Right lobe of liver (tissue), 6 donors: ENCODE measurements at regions not wholly inside any gene's neighbourhood (a gene's known extent, or its start where the extent isn't known, plus 50 kb on each side); places are given as distances from the start of the nearest gene placed in this dataset.

Experiments
- ATAC-seq, 4 donors: fragments of 200-7000 bp; cut with Tn5 transposase; one replicate each; pipeline ENCODE4 v1.9.1; 2020; ENCODE audit warnings: mild to moderate bottlenecking in 4 of 4, moderate library complexity in 4 of 4
- DNase-seq, 3 donors: peaks; one replicate each; pipeline ENCODE4 v3.0.0-alpha.2; 2020
- H3K27ac ChIP-seq, 3 donors: fragments of 200-600 bp; one replicate each; pipeline ENCODE4 v1.8.0; 2022
- H3K27me3 ChIP-seq, 2 donors: fragments of 200-600 bp; one replicate each; pipeline ENCODE4 v1.8.0; 2022
- H3K36me3 ChIP-seq, 4 donors: fragments of 200-600 bp; sonication (generic) in 1 of 4; one replicate each; pipeline versions ENCODE4 v1.5.1 to v1.8.0; 2017 to 2022; ENCODE audit warnings: control low read depth in 1 of 4
- H3K4me1 ChIP-seq, 4 donors: fragments of 200-600 bp; sonication (generic) in 1 of 4; one replicate each; pipeline versions ENCODE4 v1.5.1 to v1.8.0; 2017 to 2022; ENCODE audit warnings: control low read depth in 1 of 4
- H3K4me3 ChIP-seq, 3 donors: fragments of 200-600 bp; one replicate each; pipeline ENCODE4 v1.8.0; 2022
- H3K9me3 ChIP-seq, 4 donors: fragments of 200-600 bp; sonication (generic) in 1 of 4; one replicate each; pipeline versions ENCODE4 v1.5.1 to v1.8.0; 2017 to 2022; ENCODE audit warnings: control low read depth in 1 of 4
- POLR2A ChIP-seq: fragments of 450-650 bp; IDR thresholded peaks from one replicate; pipeline ENCODE4 v1.6.1; 2017; ENCODE audit warnings: antibody characterized with exemption, mild to moderate bottlenecking
- WGBS: methylation state at CpG from one replicate; pipeline ENCODE4 v1.1.6; 2018; ENCODE audit warnings: low coverage, low lambda C conversion rate; ENCODE audit not compliant: insufficient coverage; ENCODE audit errors: missing lambda C conversion rate; 5-methylcytosine and 5-hydroxymethylcytosine counted together
- intact Hi-C, 2 donors: fragments of 100-400 bp; cut with DNase I; formaldehyde crosslinking; loops; one replicate each; pipeline versions ENCODE4 v1.11.2 to v1.14.1; 2022
- TF ChIP-seq, protein P1 (sequence below), 4 donors: fragments of 200-600 bp in 3 of 4; fragments of 450-650 bp in 1 of 4; IDR thresholded peaks; one replicate each; pipeline versions ENCODE4 v1.5.1 to v1.8.0; 2016 to 2022; ENCODE audit warnings: antibody characterized with exemption in 4 of 4, mild to moderate bottlenecking in 2 of 4
- donor health status: DM: no; HTN: yes; CAD: no.
- donor health status: DM: no; HTN: no; CAD: no.
- donor health status: DM: no; HTN: no; CAD: no.
- donor health status: DM: no; HTN: yes; CAD: no.
- donor health status: DM: no; HTN: yes; CAD: no.

- H3K4me1 ChIP-seq = no peaks in the 10 kb centered on the region
- TF ChIP-seq POLR2A = no peak
- TF ChIP-seq, protein P1, sequence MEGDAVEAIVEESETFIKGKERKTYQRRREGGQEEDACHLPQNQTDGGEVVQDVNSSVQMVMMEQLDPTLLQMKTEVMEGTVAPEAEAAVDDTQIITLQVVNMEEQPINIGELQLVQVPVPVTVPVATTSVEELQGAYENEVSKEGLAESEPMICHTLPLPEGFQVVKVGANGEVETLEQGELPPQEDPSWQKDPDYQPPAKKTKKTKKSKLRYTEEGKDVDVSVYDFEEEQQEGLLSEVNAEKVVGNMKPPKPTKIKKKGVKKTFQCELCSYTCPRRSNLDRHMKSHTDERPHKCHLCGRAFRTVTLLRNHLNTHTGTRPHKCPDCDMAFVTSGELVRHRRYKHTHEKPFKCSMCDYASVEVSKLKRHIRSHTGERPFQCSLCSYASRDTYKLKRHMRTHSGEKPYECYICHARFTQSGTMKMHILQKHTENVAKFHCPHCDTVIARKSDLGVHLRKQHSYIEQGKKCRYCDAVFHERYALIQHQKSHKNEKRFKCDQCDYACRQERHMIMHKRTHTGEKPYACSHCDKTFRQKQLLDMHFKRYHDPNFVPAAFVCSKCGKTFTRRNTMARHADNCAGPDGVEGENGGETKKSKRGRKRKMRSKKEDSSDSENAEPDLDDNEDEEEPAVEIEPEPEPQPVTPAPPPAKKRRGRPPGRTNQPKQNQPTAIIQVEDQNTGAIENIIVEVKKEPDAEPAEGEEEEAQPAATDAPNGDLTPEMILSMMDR (IDR thresholded peaks at IDR 0.05) = no peak
- DNase-seq = no peak
- 78% methylated on average over 4 of the region's 4 CpGs for WGBS
- H3K9me3 ChIP-seq = no peaks in the 10 kb centered on the region
- intact Hi-C loops = no loop called here
- no peak overlapping the region for H3K27ac ChIP-seq
- no peak overlapping the region for H3K4me3 ChIP-seq
- no peaks in the 10 kb centered on the region for H3K27me3 ChIP-seq
- peak in 1 of 4 donors; percentile 55 for ATAC-seq
- no peaks in the 10 kb centered on the region for H3K36me3 ChIP-seq
Measured at GRCh38 chr14:88064841-88065240, 59.9 kb downstream of the GPR65 start.

DNA sequence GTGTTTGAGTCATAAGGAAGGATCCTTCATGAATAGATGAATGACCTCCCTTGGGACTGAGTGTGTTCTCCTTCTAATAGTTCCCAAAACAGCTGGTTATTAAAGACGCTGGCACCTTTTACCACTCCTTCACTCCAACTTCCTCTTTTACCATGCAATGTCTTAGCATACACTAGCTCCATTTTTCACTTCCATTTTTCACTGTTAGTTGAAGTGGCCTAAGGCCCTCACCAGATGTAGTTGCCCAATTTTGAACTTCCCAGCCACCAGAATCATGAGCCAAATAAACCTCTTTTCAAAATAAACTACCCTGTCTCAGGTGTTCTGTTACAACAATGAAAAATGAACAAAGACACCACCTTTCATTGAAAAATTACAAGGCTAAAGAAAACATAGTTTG lies 64.7 kb downstream of the GPR65 start:
- no peak for DNase-seq
- ATAC-seq = no peak
- Histone ChIP-seq H3K4me1 (no peaks in the 10 kb centered on the region), H3K27me3 (no peaks in the 10 kb centered on the region), H3K4me3 (no peak overlapping the region), H3K9me3 (peaks cover 0 to 5% (median 0%) of the 10 kb centered on the region in 4 donors), H3K36me3 (no peaks in the 10 kb centered on the region), H3K27ac (no peak overlapping the region)
- no peak for TF ChIP-seq POLR2A
- TF ChIP-seq, protein P1 (IDR thresholded peaks at IDR 0.05) = no peak
- intact Hi-C loops = no loop called here
- 25% methylated on average over 1 of the region's 1 CpG for WGBS

DNA sequence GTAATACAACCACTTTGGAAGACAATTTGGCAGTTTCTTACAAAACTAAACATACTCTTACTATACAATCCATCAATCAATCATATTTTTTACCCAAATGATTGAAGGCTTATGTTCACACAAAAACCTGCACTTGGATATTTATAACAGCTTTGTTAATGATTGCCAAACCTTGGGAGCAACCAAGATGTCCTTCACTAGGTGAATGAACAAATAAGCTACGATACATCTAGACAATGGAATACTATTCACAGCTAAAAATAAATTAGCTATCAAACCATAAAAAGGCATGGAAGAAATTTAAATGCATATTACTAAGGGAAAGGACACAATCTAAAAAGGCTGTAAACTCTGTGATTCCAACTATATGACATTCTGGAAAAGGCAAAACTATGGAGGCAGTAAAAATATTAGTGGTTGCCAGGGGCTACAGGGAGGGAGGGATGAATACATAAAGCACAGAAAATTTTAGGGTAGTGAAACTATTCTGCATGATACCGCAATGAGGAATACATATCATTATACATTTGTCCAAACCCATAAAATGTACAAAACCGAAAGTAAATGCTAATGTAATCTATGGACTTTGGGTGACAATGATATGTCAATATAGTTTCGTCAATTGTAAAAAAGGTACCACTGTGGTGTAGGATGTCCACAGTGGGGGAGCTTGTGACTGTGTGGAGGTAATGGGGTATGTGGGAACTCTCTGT lies 70.5 kb downstream of the GPR65 start:
- H3K4me1 ChIP-seq = no peaks in the 10 kb centered on the region
- no peak overlapping the region for H3K27ac ChIP-seq
- H3K36me3 ChIP-seq = no peaks in the 10 kb centered on the region
- WGBS = 60% methylated on average over 4 of the region's 4 CpGs
- ATAC-seq = no peak
- TF ChIP-seq POLR2A = no peak
- TF ChIP-seq, protein P1 (IDR thresholded peaks at IDR 0.05) = no peak
- H3K4me3 ChIP-seq = no peak overlapping the region
- no peaks in the 10 kb centered on the region for H3K27me3 ChIP-seq
- intact Hi-C loops = no loop called here
- DNase-seq = no peak
- peaks cover 0 to 5% (median 0%) of the 10 kb centered on the region in 4 donors for H3K9me3 ChIP-seq

DNA sequence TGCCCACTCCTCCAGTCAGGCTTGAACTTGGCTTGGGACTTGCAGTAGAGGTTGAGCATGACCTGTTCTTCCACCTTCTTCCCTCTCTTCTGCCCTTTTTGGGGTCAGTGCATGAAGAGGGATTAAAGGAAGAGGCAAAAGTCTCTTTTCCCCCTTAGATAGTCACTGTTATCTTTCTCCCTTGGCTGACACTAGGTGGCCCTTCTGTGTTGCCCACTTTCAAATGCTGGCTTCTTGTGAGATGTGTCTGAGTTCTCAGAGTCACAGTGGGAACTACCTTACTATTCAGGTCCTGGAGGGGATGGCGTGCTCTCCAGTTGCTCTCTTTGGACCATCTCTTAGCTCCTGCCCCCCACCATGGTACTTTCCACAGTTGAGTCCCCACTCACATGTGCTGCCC lies 73.6 kb downstream of the GPR65 start:
- Histone ChIP-seq H3K9me3 (peaks cover 0 to 5% (median 0%) of the 10 kb centered on the region in 4 donors), H3K27me3 (no peaks in the 10 kb centered on the region), H3K36me3 (no peaks in the 10 kb centered on the region), H3K4me3 (no peak overlapping the region), H3K4me1 (no peaks in the 10 kb centered on the region), H3K27ac (no peak overlapping the region)
- intact Hi-C loops = no loop called here
- WGBS = no CpG with 5 or more reads among the region's 1 CpG
- TF ChIP-seq, protein P1 (IDR thresholded peaks at IDR 0.05) = no peak
- TF ChIP-seq POLR2A = no peak
- ATAC-seq (no peak), DNase-seq (no peak)
